ENCODE measurements at regions not wholly inside any gene's neighbourhood (a gene's known extent, or its start where the extent isn't known, plus 50 kb on each side); places are given as distances from the start of the nearest gene placed in this dataset.

DNA sequence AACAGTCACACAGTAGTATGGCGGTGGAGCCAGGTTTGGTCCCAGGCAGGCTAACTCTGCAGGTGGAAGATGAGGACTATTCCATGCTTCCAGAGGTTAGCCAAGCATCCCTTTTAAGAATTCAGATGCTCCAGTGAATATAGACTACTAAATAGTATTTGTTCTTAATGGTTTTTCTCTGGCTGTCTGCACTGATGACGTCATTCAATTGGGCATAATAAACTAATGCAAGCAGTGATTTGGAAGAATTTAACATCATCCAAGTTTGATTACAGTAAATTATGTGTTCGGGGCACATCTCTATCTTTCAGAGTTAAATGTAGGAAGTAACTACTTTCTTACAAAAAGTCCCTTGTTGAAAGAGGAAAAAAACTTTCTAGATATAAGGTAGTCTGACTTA is 78.8 kb upstream of the RND3 start:
- intact Hi-C loops (cut with DNase I) = no loop called here
- ATAC-seq (no peak), DNase-seq (no peak)

DNA sequence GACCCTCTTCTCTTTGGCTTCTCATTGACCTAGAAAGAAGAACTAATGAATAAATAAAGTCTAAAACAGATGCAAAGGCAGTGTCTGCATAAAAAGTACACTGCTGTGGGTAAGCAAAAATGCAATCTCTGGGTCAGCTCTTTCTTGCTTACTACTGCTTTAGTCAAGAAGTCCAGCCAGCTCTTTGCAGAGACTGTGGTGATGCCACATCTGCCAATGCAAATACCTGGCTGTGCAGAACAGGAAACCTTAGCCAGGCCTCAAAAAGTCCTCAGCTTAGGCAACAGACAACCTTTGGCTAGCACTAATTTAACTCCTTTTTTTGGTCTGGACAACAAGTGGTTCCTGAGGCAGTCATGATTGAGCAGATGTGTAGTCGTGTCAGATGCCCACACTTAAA is 73.6 kb upstream of the RND3 start:
- intact Hi-C loops (cut with DNase I) = no loop called here
- DNase-seq (no peak), ATAC-seq (no peak)

DNA sequence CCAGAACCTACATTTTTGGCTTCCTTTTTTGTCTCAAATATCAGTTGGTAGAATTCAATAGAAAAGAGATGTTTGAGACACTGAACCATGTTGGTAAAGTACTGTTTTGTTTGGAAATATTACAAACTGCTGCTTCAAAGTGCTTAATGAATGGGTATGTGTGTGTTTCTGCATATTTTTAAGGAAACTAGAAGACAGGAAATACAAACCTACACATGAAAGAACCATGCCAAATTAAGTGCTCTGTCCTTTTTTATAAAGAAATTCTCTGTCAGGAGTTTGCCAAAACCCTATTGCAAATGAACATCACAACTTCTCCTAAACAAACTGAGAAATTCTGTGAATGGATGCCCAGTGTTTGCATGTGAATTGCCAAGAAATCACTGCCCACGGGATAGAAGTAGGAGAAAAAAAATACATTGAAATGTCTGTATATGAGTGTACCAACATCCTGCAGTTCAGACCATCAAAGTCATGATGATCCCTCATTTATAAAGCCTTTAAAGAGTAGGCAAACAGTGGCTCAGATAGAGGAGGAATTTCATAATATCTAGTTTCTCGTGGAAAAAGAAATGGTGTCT is 69.6 kb upstream of the RND3 start:
- ATAC-seq = no peak
- no peak for DNase-seq
- intact Hi-C loops (cut with DNase I) = no loop called here

DNA sequence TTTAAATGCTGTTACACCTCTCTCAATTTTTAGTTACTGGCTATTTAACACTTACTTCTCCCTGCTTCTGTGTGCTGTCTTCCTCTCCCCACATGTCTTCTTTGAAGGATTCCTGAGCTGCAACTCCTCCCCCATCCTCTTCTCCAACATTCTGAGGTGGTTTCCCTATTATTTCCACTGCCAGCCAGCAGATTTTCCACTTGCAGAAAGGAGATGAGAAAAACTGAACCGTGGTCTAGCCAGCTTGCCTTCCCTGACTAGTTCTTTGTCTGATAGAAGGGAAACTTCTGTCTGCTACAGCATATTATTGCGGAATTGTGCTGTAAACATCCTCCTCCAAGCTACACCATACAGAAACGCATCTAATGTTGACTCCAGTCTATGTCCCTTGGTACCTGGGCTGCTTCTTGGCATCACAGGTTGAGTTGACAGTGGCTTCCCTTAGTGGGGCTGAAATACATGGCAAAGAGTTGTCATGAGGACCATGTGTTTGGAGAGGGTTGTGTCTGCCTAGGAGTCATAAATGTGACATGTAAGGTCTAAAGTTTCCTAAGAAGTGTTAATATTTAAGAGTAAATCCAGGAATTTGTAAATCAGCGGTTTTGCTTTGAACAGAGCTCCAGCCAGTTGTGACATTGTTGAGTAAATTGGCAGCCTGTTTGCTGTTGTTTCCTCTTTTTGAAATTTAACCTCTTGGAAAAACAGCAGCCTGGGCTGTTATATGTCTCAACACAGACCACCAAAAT is 68.3 kb upstream of the RND3 start:
- no peak for DNase-seq
- intact Hi-C loops (cut with DNase I) = no loop called here
- no peak for ATAC-seq

DNA sequence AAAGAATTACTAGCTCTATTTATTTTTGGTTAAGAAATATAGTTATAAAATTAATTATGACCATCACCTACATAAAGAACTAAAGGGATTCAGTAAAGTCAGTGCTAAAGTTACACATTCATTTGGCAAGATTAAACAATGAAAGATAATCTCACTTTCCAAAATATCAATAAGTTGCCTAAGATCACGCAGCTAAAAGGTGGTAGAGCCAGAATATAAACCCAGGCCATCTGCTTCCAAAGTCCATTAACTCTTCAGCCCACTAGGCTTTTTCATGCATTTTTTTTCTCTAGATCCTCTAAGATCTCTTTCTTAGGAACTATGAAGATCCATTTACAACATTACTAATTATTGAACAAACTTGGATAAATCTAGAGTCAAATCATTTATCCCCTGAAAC is 66.6 kb upstream of the RND3 start:
- intact Hi-C loops (cut with DNase I) = no loop called here
- no peak for ATAC-seq
- no peak for DNase-seq

- DNase-seq = no peak
- ATAC-seq = no peak
- intact Hi-C loops (cut with DNase I) = no loop called here
Measured at GRCh38 chr2:150552041-150552820, 64.8 kb upstream of the RND3 start.

DNA sequence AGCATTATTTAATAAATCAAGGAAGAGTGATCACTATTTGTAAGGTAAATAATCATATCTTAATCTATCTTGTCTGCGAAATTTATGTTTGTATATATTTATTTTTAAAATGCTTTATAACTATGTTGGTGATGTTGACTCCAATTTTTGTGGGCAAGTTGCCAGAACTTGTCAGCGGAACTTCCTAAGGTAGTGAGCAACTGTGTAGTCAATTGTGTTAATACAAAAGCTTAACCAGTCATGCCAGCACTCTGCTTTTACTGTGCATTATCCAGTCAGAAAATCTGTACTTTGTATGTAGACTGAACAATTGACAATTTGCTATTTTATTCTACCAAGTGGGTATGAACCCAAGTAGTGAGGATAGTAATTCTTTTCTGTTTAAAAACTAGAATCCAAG is 61.9 kb upstream of the RND3 start:
- no peak for ATAC-seq
- intact Hi-C loops (cut with DNase I) = no loop called here

GRCh38 chr2:150548527-150548926 is 61.1 kb upstream of the RND3 start:
- intact Hi-C loops (cut with DNase I) = no loop called here
- ATAC-seq (no peak), DNase-seq (no peak)

More for the DNA sequence above, 61.9 kb upstream of the RND3 start:
- no peak for DNase-seq

DNA sequence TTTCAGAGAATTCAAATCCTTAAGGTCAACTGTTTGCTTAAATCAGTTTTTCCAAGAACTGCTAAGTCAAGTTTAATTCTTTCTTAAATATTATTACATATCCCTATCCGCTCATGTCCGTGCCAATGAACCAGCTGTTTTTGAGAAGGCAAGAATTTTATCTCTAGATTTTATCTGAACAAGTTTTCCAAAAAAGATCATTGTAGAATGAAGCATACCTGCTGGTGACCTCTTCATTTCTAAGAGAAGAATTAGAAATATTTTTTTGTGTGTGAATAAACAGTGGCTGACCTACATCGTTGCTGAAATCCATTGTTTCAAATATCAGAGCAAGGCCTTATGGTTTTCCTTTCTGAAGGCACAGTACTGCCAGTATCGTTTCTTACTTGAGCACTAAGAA is 58.4 kb upstream of the RND3 start:
- ATAC-seq = no peak
- no peak for DNase-seq
- intact Hi-C loops (cut with DNase I) = no loop called here

GRCh38 chr2:150544731-150545130 is 57.3 kb upstream of the RND3 start:
- intact Hi-C loops (cut with DNase I) = no loop called here
- DNase-seq = no peak
- ATAC-seq = no peak

DNA sequence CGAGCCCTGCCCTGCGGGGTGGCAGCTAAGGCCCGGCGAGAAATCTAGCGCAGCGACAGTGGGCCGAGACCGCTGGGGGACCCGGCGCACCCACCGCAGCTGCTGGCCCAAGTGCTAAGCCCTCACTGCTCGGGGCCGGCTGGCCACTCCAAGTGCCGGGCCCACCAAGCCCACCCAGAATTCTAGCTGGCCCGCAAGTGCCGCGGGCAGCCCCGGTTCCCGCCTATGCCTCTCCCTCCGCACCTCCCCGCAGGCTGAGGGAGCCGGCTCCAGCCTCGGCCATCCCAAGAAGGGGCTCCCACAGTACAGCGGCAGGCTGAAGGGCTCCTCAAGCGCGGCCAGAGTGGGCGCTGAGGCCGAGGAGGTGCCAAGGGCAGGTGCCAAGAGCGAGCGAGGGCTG is 55.2 kb upstream of the RND3 start:
- DNase-seq (no peak), ATAC-seq (no peak)
- intact Hi-C loops (cut with DNase I) = no loop called here

DNA sequence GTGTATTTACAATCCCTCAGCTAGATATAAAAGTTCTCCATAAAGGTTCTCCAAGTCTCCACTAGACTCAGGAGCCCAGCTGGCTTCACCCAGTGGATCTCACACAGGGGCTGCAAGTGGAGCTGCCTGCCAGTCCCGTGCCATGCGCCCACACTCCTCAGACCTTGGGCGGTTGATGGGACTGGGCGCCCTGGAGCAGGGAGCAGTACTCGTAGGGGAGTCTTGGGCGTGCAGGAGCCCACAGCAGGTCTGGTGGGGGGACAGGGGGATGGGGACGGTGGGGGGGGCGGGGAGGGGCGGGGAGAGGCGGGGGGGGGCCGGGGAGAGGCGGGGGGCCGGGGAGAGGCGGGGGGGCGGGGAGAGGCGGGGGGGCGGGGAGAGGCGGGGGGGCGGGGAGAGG is 54.7 kb upstream of the RND3 start:
- intact Hi-C loops (cut with DNase I) = no loop called here
- DNase-seq (no peak), ATAC-seq (no peak)

DNA sequence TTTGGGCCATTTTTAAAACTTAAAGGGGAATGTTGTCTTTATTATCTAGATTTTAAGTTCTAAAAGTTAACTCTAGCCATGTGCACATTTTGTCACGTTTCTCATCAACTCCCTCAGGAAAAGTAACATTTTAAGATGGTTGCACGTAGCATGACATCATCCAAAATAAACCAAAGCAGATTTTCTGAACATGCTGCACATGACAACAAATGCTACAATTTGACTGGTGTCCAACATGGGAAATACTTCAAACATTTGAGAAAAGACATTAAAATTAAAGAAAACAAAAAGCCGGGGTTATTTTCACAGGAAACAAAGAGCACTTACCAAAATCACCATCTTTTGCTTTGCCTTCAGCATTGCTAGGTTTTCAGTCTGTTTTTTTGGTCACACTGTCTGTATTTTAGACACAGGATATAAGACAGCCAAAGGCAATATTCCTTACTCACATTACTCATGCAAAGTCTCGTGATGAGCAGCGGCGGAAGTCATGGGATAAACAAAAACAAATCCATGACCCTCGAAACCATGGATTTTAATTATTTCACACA is 51.3 kb upstream of the RND3 start:
- intact Hi-C loops (cut with DNase I) = no loop called here
- DNase-seq = no peak
- no peak for ATAC-seq
